Colonic mucosa (tissue), 4 donors: ENCODE measurements at regions not wholly inside any gene's neighbourhood (a gene's known extent, or its start where the extent isn't known, plus 50 kb on each side); places are given as distances from the start of the nearest gene placed in this dataset.

ENCODE experiments used
- DNase-seq: peaks from one replicate; pipeline ENCODE4 v3.0.0-alpha.2; 2020
- H3K27ac ChIP-seq: fragments of 200-600 bp; one replicate; pipeline ENCODE4 v1.8.0; 2021
- H3K27me3 ChIP-seq: fragments of 200-600 bp; one replicate; pipeline ENCODE4 v1.8.0; 2021
- H3K36me3 ChIP-seq: fragments of 200-600 bp; one replicate; pipeline ENCODE4 v1.8.0; 2021
- H3K4me1 ChIP-seq: fragments of 200-600 bp; one replicate; pipeline ENCODE4 v1.8.0; 2021; ENCODE audit warnings: mild to moderate bottlenecking
- H3K4me3 ChIP-seq: fragments of 200-600 bp; one replicate; pipeline ENCODE4 v1.8.0; 2021
- H3K9ac ChIP-seq, 2 donors: one replicate each; pipeline ENCODE4 v1.7.0; 2013; ENCODE audit warnings: control low read depth in 2 of 2, low read depth in 2 of 2, low read length in 2 of 2
- H3K9me3 ChIP-seq: fragments of 200-600 bp; one replicate; pipeline ENCODE4 v1.8.0; 2021
- intact Hi-C: fragments of 100-400 bp; cut with DNase I; formaldehyde crosslinking; loops from one replicate; pipeline ENCODE4 v1.14.1; 2022
- TF ChIP-seq, protein P1 (sequence below): fragments of 200-600 bp; IDR thresholded peaks from one replicate; pipeline ENCODE4 v1.8.0; 2022; ENCODE audit warnings: antibody characterized with exemption, mild to moderate bottlenecking
- donor health status: healthy.
- donor health status: DM: no; HTN: no; CAD: no.
- donor health status: DM: no; HTN: no; CAD: no.

DNA sequence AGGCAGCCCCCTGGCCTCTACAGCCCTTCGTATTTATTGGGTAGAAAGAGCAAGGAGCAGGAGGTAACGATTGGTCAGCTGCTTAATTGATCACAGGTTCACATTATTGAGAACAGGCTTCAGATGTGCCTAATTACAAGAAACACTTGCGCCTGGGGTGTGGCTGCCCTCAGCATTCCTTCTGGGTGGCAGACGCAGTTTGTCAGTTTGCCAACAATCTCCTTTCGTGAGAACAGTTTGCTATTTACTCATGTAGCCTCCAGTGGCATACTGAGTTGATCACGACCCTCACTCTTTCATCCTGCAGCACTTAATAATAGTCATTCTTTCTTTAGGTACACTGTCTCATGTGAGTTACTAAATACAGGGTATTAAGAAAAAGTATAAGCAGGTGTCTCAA lies 985.6 kb downstream of the SLITRK5 start:
- TF ChIP-seq, protein P1, sequence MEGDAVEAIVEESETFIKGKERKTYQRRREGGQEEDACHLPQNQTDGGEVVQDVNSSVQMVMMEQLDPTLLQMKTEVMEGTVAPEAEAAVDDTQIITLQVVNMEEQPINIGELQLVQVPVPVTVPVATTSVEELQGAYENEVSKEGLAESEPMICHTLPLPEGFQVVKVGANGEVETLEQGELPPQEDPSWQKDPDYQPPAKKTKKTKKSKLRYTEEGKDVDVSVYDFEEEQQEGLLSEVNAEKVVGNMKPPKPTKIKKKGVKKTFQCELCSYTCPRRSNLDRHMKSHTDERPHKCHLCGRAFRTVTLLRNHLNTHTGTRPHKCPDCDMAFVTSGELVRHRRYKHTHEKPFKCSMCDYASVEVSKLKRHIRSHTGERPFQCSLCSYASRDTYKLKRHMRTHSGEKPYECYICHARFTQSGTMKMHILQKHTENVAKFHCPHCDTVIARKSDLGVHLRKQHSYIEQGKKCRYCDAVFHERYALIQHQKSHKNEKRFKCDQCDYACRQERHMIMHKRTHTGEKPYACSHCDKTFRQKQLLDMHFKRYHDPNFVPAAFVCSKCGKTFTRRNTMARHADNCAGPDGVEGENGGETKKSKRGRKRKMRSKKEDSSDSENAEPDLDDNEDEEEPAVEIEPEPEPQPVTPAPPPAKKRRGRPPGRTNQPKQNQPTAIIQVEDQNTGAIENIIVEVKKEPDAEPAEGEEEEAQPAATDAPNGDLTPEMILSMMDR, result no peak
- H3K27ac ChIP-seq, result no peak overlapping the region
- no peak overlapping the region for H3K9ac ChIP-seq
- no peaks in the 10 kb centered on the region for H3K27me3 ChIP-seq
- intact Hi-C loops, result no loop called here
- no peaks in the 10 kb centered on the region for H3K36me3 ChIP-seq
- no peak for DNase-seq
- no peaks in the 10 kb centered on the region for H3K4me1 ChIP-seq
- no peaks in the 10 kb centered on the region for H3K9me3 ChIP-seq
- H3K4me3 ChIP-seq, result no peak overlapping the region

DNA sequence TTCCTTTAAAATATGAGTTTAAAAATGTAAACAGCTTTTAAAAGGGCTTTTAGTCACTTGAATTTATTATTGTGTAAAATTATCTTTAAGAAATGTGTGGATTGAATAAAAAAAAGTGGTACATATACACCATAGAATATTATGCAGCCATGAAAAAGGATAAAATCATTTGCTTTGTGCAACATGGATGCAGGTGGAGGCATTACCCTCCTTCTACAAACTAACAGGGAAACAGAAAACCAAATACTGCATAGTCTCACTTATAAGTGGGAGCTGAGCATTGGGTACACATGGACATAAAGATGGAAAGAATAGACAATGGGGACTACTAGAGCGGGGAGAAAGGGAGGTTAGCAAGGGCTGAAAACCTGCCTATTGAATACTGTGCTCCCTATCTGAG lies 999.3 kb downstream of the SLITRK5 start:
- intact Hi-C loops, result no loop called here
- Histone ChIP-seq H3K27ac (no peak overlapping the region), H3K36me3 (no peaks in the 10 kb centered on the region), H3K9me3 (no peaks in the 10 kb centered on the region), H3K9ac (no peak overlapping the region), H3K4me1 (no peaks in the 10 kb centered on the region), H3K4me3 (no peak overlapping the region), H3K27me3 (no peaks in the 10 kb centered on the region)
- DNase-seq, result no peak
- TF ChIP-seq, protein P1, result no peak

DNA sequence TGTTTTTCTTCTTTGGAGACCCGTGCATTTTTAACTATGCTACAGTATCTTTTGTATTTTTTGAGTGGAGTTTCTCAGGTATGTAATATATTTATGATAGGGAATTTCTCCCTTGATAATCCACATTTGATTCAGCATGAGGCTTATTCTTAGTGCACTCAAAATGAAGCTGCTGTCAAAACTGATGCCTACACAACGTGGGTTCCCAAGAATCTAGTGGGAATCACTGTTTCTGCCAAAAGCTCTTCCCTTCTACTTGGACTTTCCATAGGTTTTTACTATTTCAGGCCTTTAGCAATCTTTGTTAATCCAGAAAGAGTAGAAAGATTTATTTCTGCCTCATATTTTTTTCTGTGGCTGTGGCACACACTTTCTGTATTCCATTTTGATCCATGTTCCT lies 1003.7 kb downstream of the SLITRK5 start:
- H3K9me3 ChIP-seq, result no peaks in the 10 kb centered on the region
- no peaks in the 10 kb centered on the region for H3K4me1 ChIP-seq
- no peak overlapping the region for H3K4me3 ChIP-seq
- intact Hi-C loops, result no loop called here
- no peak overlapping the region for H3K27ac ChIP-seq
- no peaks in the 10 kb centered on the region for H3K27me3 ChIP-seq
- TF ChIP-seq, protein P1, result no peak
- DNase-seq, result no peak
- no peak overlapping the region for H3K9ac ChIP-seq
- no peaks in the 10 kb centered on the region for H3K36me3 ChIP-seq

DNA sequence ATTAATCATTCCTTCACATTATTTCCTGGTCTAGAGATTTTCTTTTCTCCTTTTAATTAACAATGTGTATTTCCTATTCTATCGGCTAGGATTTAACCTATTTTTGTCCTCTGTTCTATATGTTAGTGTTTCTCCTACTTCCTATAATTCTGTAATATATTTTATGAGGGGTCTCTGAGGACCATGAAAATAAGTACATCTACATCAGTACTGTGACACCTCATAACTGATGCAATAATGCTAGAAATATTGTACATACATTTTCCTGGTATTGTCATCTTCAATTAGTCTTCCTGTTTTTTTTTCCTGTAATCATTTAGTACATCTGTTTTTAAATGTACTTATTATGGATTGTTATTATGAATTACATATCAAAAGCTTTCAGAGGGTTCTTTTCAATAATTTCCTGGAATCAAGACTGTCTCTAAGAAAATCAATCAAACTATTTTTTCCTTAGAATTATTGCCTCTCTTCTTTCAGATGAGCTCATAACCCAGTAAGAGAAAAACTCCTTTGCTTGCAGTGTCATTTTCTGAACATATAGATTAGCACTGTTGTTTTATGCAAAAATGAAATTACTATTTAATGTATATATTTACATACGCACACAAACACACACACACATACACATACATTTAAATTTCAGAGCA lies 1004.3 kb downstream of the SLITRK5 start:
- no peak overlapping the region for H3K4me3 ChIP-seq
- H3K27ac ChIP-seq, result no peak overlapping the region
- H3K27me3 ChIP-seq, result no peaks in the 10 kb centered on the region
- intact Hi-C loops, result no loop called here
- no peak for DNase-seq
- TF ChIP-seq, protein P1, result no peak
- no peak overlapping the region for H3K9ac ChIP-seq
- H3K4me1 ChIP-seq, result no peaks in the 10 kb centered on the region
- H3K9me3 ChIP-seq, result no peaks in the 10 kb centered on the region
- H3K36me3 ChIP-seq, result no peaks in the 10 kb centered on the region

DNA sequence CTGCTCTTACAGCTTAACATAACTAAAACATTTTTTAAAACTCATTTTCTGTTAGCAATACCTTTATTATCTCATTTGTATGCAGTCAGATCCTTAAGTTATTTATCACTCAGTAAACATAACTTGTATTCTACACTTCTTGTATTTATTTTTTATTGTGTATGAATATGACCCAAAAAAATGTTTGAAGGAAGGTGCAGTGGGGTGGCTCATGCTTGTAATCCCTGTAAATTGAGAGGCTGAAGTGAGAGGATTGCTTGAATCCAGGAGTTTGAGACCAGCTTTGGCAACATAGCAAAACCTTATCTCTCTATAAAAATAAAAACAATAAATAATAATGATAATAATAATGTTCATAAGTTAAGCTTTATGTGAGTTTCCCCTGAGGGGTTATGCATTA lies 1004.8 kb downstream of the SLITRK5 start:
- intact Hi-C loops, result no loop called here
- Histone ChIP-seq H3K36me3 (no peaks in the 10 kb centered on the region), H3K9me3 (no peaks in the 10 kb centered on the region), H3K9ac (no peak overlapping the region), H3K4me3 (no peak overlapping the region), H3K27me3 (no peaks in the 10 kb centered on the region), H3K27ac (no peak overlapping the region), H3K4me1 (no peaks in the 10 kb centered on the region)
- TF ChIP-seq, protein P1, result no peak
- no peak for DNase-seq
